ENCODE measurements at regions not wholly inside any gene's neighbourhood (a gene's known extent, or its start where the extent isn't known, plus 50 kb on each side); places are given as distances from the start of the nearest gene placed in this dataset.

DNA sequence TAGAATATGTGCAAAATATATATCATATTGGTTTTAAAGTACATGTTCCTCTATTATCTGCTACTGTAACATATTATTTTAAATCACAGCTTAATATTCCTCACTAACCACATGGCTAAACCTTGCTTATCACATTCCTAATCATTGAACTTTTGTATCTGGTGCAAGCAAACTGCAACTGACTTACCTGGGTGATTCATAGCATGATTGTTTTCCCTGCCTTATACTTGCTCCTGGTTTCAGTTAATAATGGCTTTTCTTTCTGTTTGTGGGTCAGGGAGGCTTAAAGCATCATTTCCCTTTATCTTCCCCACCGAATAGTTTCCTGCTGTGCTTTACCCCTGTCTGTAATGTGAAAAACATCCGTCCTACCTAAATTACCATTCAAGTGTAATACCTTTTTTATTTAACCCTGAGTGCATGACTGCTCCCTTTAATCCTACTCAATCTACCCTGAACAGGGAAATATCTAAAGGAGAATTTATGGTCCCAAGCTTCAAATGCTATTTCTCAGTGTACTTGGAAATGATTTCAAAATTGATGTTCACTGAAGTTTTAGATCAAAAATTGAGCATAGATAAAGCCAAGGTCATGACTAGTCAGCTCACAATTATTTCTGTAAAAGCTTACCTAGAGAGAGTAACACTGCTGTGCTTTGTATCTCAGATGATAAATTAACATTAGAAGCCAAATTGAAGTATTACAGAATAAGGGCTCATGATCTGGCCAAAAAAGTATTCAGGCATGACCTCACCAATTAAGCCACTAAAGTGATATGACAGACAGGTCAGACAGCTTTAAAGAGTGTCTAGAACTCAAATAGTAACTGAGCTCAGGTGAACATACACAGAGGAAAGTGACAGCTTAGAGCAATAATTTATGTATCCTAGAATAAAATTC is 507.1 kb downstream of the BRINP3 start:
- Histone ChIP-seq H3F3A (ENCODE audit: insufficient read depth, low read depth) (no peaks in the 10 kb centered on the region), H3K27me3 (ENCODE audit: insufficient read depth, low read depth) (no peaks in the 10 kb centered on the region), H3K79me2 (ENCODE audit: low read depth) (no peaks in the 10 kb centered on the region), H3K27ac (peak overlapping the region; percentile 65), H3K4me2 (peak overlapping the region; percentile 10), H3K9me3 (ENCODE audit: insufficient read depth, low read depth) (no peaks in the 10 kb centered on the region), H3K36me3 (ENCODE audit: low read depth) (no peaks in the 10 kb centered on the region), H3K4me3 (no peak overlapping the region), H3K9me2 (ENCODE audit: insufficient read depth) (no peaks in the 10 kb centered on the region), H3K4me1 (replicated peaks; ENCODE audit: insufficient read depth) (peaks cover 14% of the 10 kb centered on the region), H4K20me1 (ENCODE audit: insufficient read depth) (no peaks in the 10 kb centered on the region), H2AFZ (no peak overlapping the region)
- ChIA-PET CTCF (no interaction called here), POLR2A (ENCODE audit: unreplicated experiment) (no interaction called here)
- no peak for TF ChIP-seq CTCF (conservative IDR thresholded peaks at IDR 0.05)
- no peak for TF ChIP-seq EZH2 (IDR thresholded peaks at IDR 0.05; ENCODE audit: low read depth)
- intact Hi-C loops (cut with micrococcal nuclease; ENCODE audit: unreplicated experiment), result loop anchor here (5.0 kb wide), 1 partner anchor 47 kb away; no protein-coding TSS in a partner anchor
- no TSS peak for BruUV-seq (replicated peaks)
- DNase-seq, result peak in 1 of 2 experiments; percentile 4

GRCh38 chr1:189971656-189972055 is 506.0 kb downstream of the BRINP3 start:
- CTCF ChIA-PET, result no interaction called here
- POLR2A ChIA-PET (ENCODE audit: unreplicated experiment), result no interaction called here
- Histone ChIP-seq H4K20me1 (ENCODE audit: insufficient read depth) (no peaks in the 10 kb centered on the region), H3K9me2 (ENCODE audit: insufficient read depth) (no peaks in the 10 kb centered on the region), H2AFZ (no peak overlapping the region), H3F3A (ENCODE audit: insufficient read depth, low read depth) (no peaks in the 10 kb centered on the region), H3K27me3 (ENCODE audit: insufficient read depth, low read depth) (no peaks in the 10 kb centered on the region), H3K4me1 (replicated peaks; ENCODE audit: insufficient read depth) (peaks cover 14% of the 10 kb centered on the region), H3K79me2 (ENCODE audit: low read depth) (no peaks in the 10 kb centered on the region), H3K36me3 (ENCODE audit: low read depth) (no peaks in the 10 kb centered on the region), H3K27ac (no peak overlapping the region), H3K4me3 (no peak overlapping the region), H3K4me2 (no peak overlapping the region), H3K9me3 (ENCODE audit: insufficient read depth, low read depth) (no peaks in the 10 kb centered on the region)
- DNase-seq, result no peak
- intact Hi-C loops (cut with micrococcal nuclease; ENCODE audit: unreplicated experiment), result loop anchor here (5.0 kb wide), 1 partner anchor 46 kb away; no protein-coding TSS in a partner anchor
- no TSS peak for BruUV-seq (replicated peaks)
- no peak for TF ChIP-seq CTCF (conservative IDR thresholded peaks at IDR 0.05)
- no peak for TF ChIP-seq EZH2 (IDR thresholded peaks at IDR 0.05; ENCODE audit: low read depth)

GRCh38 chr1:189977184-189977583 is 500.5 kb downstream of the BRINP3 start:
- Histone ChIP-seq H3F3A (ENCODE audit: insufficient read depth, low read depth) (no peaks in the 10 kb centered on the region), H3K4me3 (no peak overlapping the region), H3K79me2 (ENCODE audit: low read depth) (no peaks in the 10 kb centered on the region), H3K36me3 (ENCODE audit: low read depth) (no peaks in the 10 kb centered on the region), H3K27ac (no peak overlapping the region), H3K27me3 (ENCODE audit: insufficient read depth, low read depth) (no peaks in the 10 kb centered on the region), H2AFZ (no peak overlapping the region), H4K20me1 (ENCODE audit: insufficient read depth) (no peaks in the 10 kb centered on the region), H3K4me2 (no peak overlapping the region), H3K9me2 (ENCODE audit: insufficient read depth) (no peaks in the 10 kb centered on the region), H3K9me3 (ENCODE audit: insufficient read depth, low read depth) (no peaks in the 10 kb centered on the region), H3K4me1 (replicated peaks; ENCODE audit: insufficient read depth) (no peaks in the 10 kb centered on the region)
- no peak for DNase-seq
- ChIA-PET POLR2A (ENCODE audit: unreplicated experiment) (no interaction called here), CTCF (no interaction called here)
- intact Hi-C loops (cut with micrococcal nuclease; ENCODE audit: unreplicated experiment), result no loop called here
- no peak for TF ChIP-seq CTCF (conservative IDR thresholded peaks at IDR 0.05)
- TF ChIP-seq EZH2 (IDR thresholded peaks at IDR 0.05; ENCODE audit: low read depth), result no peak
- no TSS peak for BruUV-seq (replicated peaks)

Measured in PC-9 (cell line).